NT2/D1 (cell line): ENCODE measurements at regions not wholly inside any gene's neighbourhood (a gene's known extent, or its start where the extent isn't known, plus 50 kb on each side); places are given as distances from the start of the nearest gene placed in this dataset.

Experiments used
- SUZ12 ChIP-seq: IDR thresholded peaks from 2 replicates; pipeline ENCODE4 v1.6.1; 2011; ENCODE audit not compliant: insufficient read length, insufficient read depth; ENCODE audit errors: extremely low read depth
- ZNF274 ChIP-seq: IDR thresholded peaks from 2 replicates; pipeline ENCODE4 v1.6.1; 2011; ENCODE audit warnings: mild to moderate bottlenecking, low read depth, low read length

- TF ChIP-seq SUZ12, result no peak
- no peak for TF ChIP-seq ZNF274
Measured at GRCh38 chr5:60312098-60312497, 387.9 kb downstream of the DEPDC1B start.
